Fibroblast of the conjunctiva (primary cell): ENCODE measurements at regions not wholly inside any gene's neighbourhood (a gene's known extent, or its start where the extent isn't known, plus 50 kb on each side); places are given as distances from the start of the nearest gene placed in this dataset.

Experiments
- DNase-seq: peaks from one replicate; pipeline ENCODE4 v3.0.0-alpha.2; 2010; ENCODE audit warnings: low read depth

GRCh38 chr5:164027738-164028137 is 522.3 kb downstream of the MAT2B start:
- peak; percentile 28 for DNase-seq

GRCh38 chr5:164038128-164038783 is 532.8 kb downstream of the MAT2B start:
- DNase-seq: no peak

- DNase-seq: no peak
Observed at GRCh38 chr5:164041105-164041504, 535.7 kb downstream of the MAT2B start.

GRCh38 chr5:164048359-164048926 is 543.0 kb downstream of the MAT2B start:
- DNase-seq: peak; percentile 6

- no peak for DNase-seq
Observed at GRCh38 chr5:164051745-164052144, 546.3 kb downstream of the MAT2B start.

GRCh38 chr5:164052536-164053093 is 547.2 kb downstream of the MAT2B start:
- no peak for DNase-seq

GRCh38 chr5:164053123-164053522 is 547.7 kb downstream of the MAT2B start:
- no peak for DNase-seq

- DNase-seq: no peak
Observed at GRCh38 chr5:164054461-164054860, 549.0 kb downstream of the MAT2B start.

GRCh38 chr5:164057121-164057520 is 551.7 kb downstream of the MAT2B start:
- no peak for DNase-seq

- DNase-seq: no peak
Observed at GRCh38 chr5:164058621-164059020, 553.2 kb downstream of the MAT2B start.

- DNase-seq: no peak
Observed at GRCh38 chr5:164059471-164059870, 554.1 kb downstream of the MAT2B start.

GRCh38 chr5:164060786-164061355 is 555.5 kb downstream of the MAT2B start:
- no peak for DNase-seq

- no peak for DNase-seq
Observed at GRCh38 chr5:164062304-164062703, 556.9 kb downstream of the MAT2B start.

GRCh38 chr5:164065266-164065665 is 559.8 kb downstream of the MAT2B start:
- no peak for DNase-seq

- DNase-seq: no peak
Observed at GRCh38 chr5:164071671-164072070, 566.3 kb downstream of the MAT2B start.

- DNase-seq: no peak
Observed at GRCh38 chr5:164073081-164073480, 567.7 kb downstream of the MAT2B start.

- no peak for DNase-seq
Observed at GRCh38 chr5:164076556-164076955, 571.1 kb downstream of the MAT2B start.

- DNase-seq: no peak
Observed at GRCh38 chr5:164090358-164090757, 584.9 kb downstream of the MAT2B start.

- DNase-seq: no peak
Observed at GRCh38 chr5:164091836-164092235, 586.4 kb downstream of the MAT2B start.

GRCh38 chr5:164094291-164094690 is 588.9 kb downstream of the MAT2B start:
- DNase-seq: no peak

- DNase-seq: no peak
Observed at GRCh38 chr5:164097749-164098148, 592.3 kb downstream of the MAT2B start.

- DNase-seq: no peak
Observed at GRCh38 chr5:164098531-164098930, 593.1 kb downstream of the MAT2B start.

GRCh38 chr5:164098979-164099378 is 593.6 kb downstream of the MAT2B start:
- DNase-seq: no peak
